ENCODE measurements at regions not wholly inside any gene's neighbourhood (a gene's known extent, or its start where the extent isn't known, plus 50 kb on each side); places are given as distances from the start of the nearest gene placed in this dataset.

- peak; percentile 43 for TF ChIP-seq CTCF (IDR thresholded peaks at IDR 0.05; ENCODE audit: extremely low read depth, missing control alignments)
- DNase-seq (ENCODE audit: low spot score), result peak; percentile 22
Measured at GRCh38 chr7:116122972-116123595, 87.3 kb upstream of the TES start.

- no peak for DNase-seq (ENCODE audit: low spot score)
- TF ChIP-seq CTCF (IDR thresholded peaks at IDR 0.05; ENCODE audit: extremely low read depth, missing control alignments), result no peak
Measured at GRCh38 chr7:116128139-116128538, 82.2 kb upstream of the TES start.

- no peak for TF ChIP-seq CTCF (IDR thresholded peaks at IDR 0.05; ENCODE audit: extremely low read depth, missing control alignments)
- no peak for DNase-seq (ENCODE audit: low spot score)
Measured at GRCh38 chr7:116135306-116135705, 75.0 kb upstream of the TES start.

GRCh38 chr7:116138202-116138801 is 72.0 kb upstream of the TES start:
- peak; percentile 53 for TF ChIP-seq CTCF (IDR thresholded peaks at IDR 0.05; ENCODE audit: extremely low read depth, missing control alignments)
- DNase-seq (ENCODE audit: low spot score), result peak; percentile 38

- DNase-seq (ENCODE audit: low spot score), result no peak
- TF ChIP-seq CTCF (IDR thresholded peaks at IDR 0.05; ENCODE audit: extremely low read depth, missing control alignments), result no peak
Measured at GRCh38 chr7:116139007-116139406, 71.3 kb upstream of the TES start.

GRCh38 chr7:116139807-116140206 is 70.5 kb upstream of the TES start:
- DNase-seq (ENCODE audit: low spot score), result no peak

More at GRCh38 chr7:116139807-116140206, 70.5 kb upstream of the TES start:
- TF ChIP-seq CTCF (IDR thresholded peaks at IDR 0.05; ENCODE audit: extremely low read depth, missing control alignments), result no peak
